ENCODE measurements at regions not wholly inside any gene's neighbourhood (a gene's known extent, or its start where the extent isn't known, plus 50 kb on each side); places are given as distances from the start of the nearest gene placed in this dataset.

DNA sequence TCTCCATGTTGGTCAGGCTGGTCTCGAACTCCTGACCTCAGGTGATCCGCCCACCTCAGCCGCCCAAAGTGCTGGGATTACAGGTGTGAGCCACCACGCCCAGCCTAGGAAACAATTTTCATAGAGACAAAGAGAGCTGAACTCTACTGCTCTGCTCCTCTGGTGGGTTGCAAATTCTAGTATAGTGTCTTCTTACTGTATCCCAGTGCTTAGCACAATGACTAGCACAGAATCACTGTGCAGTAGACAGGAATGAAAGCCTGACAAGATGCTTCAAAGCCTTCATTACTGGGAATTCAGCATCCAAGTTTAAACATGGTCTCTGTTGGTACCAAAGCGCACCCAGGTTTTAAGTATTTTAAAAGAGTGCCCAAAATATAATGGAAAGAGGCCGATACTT is 96.5 kb upstream of the SALL4 start:
- TF ChIP-seq YY1 (IDR thresholded peaks at IDR 0.05; ENCODE audit: insufficient read depth, insufficient read length) (no peak), ZNF274 (IDR thresholded peaks at IDR 0.05; ENCODE audit: low read depth, low read length) (no peak), SUZ12 (IDR thresholded peaks at IDR 0.05; ENCODE audit: extremely low read depth, insufficient read depth, insufficient read length) (no peak)

All from NT2/D1 (cell line).